ENCODE measurements at regions not wholly inside any gene's neighbourhood (a gene's known extent, or its start where the extent isn't known, plus 50 kb on each side); places are given as distances from the start of the nearest gene placed in this dataset.
"Not testable (repeated sequence)": the region's sequence is repeated elsewhere in the genome, so short reads cannot be mapped to it uniquely, and the experiment has no call there.

GRCh38 chr10:113470372-113471240 lies 82.2 kb upstream of the HABP2 start:
- no peak for DNase-seq (ENCODE audit: low spot score)

- no peak for DNase-seq (ENCODE audit: low spot score)
These were observed 81.4 kb upstream of the HABP2 start for GRCh38 chr10:113471241-113471996.

GRCh38 chr10:113473011-113473410 lies 79.8 kb upstream of the HABP2 start:
- no peak for DNase-seq (ENCODE audit: low spot score)

GRCh38 chr10:113473851-113474250 lies 79.0 kb upstream of the HABP2 start:
- no peak for DNase-seq (ENCODE audit: low spot score)

GRCh38 chr10:113474752-113475151 lies 78.1 kb upstream of the HABP2 start:
- DNase-seq (ENCODE audit: low spot score): no peak

- no peak for DNase-seq (ENCODE audit: low spot score)
These were observed 77.5 kb upstream of the HABP2 start for GRCh38 chr10:113475381-113475807.

GRCh38 chr10:113476191-113476590 lies 76.7 kb upstream of the HABP2 start:
- DNase-seq (ENCODE audit: low spot score): no peak

- DNase-seq (ENCODE audit: low spot score): no peak
These were observed 76.2 kb upstream of the HABP2 start for GRCh38 chr10:113476673-113477072.

GRCh38 chr10:113477451-113477850 lies 75.4 kb upstream of the HABP2 start:
- DNase-seq (ENCODE audit: low spot score): no peak

GRCh38 chr10:113479346-113480080 lies 73.3 kb upstream of the HABP2 start:
- DNase-seq (ENCODE audit: low spot score): no peak

GRCh38 chr10:113480081-113480360 lies 72.8 kb upstream of the HABP2 start:
- no peak for DNase-seq (ENCODE audit: low spot score)

- DNase-seq (ENCODE audit: low spot score): no peak
These were observed 71.9 kb upstream of the HABP2 start for GRCh38 chr10:113480851-113481502.

GRCh38 chr10:113484487-113484886 lies 68.4 kb upstream of the HABP2 start:
- DNase-seq (ENCODE audit: low spot score): no peak

GRCh38 chr10:113485736-113486135 lies 67.1 kb upstream of the HABP2 start:
- no peak for DNase-seq (ENCODE audit: low spot score)

GRCh38 chr10:113486531-113486930 lies 66.3 kb upstream of the HABP2 start:
- DNase-seq (ENCODE audit: low spot score): no peak

GRCh38 chr10:113487154-113487553 lies 65.7 kb upstream of the HABP2 start:
- DNase-seq (ENCODE audit: low spot score): no peak

GRCh38 chr10:113488186-113488585 lies 64.7 kb upstream of the HABP2 start:
- DNase-seq (ENCODE audit: low spot score): no peak

GRCh38 chr10:113489522-113489921 lies 63.3 kb upstream of the HABP2 start:
- not testable (repeated sequence) for DNase-seq (ENCODE audit: low spot score)

- no peak for DNase-seq (ENCODE audit: low spot score)
These were observed 60.8 kb upstream of the HABP2 start for GRCh38 chr10:113491967-113492565.

- no peak for DNase-seq (ENCODE audit: low spot score)
These were observed 59.7 kb upstream of the HABP2 start for GRCh38 chr10:113493195-113493594.

GRCh38 chr10:113493882-113494301 lies 59.0 kb upstream of the HABP2 start:
- no peak for DNase-seq (ENCODE audit: low spot score)

GRCh38 chr10:113494761-113495160 lies 58.1 kb upstream of the HABP2 start:
- DNase-seq (ENCODE audit: low spot score): no peak

All from germinal center (tissue), 1 donor.